ENCODE measurements at regions not wholly inside any gene's neighbourhood (a gene's known extent, or its start where the extent isn't known, plus 50 kb on each side); places are given as distances from the start of the nearest gene placed in this dataset.

DNA sequence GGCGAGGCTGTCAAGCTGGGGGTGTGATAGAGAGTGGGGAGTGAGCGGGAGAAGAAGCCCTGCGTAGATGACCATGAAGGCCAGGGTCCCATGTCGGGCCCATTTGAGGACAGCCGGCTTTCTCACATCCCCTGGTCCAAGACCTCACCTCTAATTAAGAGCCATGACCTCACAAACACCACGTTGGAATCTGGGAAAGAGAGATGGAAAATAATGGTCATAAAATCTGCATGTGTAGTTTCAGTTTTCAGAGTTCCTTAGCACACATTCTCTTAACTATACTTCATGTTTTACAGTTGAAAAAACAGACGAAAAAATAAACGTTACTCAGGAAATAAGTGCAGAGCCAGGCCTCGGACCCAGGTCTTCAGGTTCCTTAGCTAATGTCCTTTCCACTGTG is 244.8 kb upstream of the SIX2 start:
- no peak for TF ChIP-seq MYC (IDR thresholded peaks at IDR 0.05; ENCODE audit: borderline replicate concordance, low read length)
- TF ChIP-seq, protein P1, sequence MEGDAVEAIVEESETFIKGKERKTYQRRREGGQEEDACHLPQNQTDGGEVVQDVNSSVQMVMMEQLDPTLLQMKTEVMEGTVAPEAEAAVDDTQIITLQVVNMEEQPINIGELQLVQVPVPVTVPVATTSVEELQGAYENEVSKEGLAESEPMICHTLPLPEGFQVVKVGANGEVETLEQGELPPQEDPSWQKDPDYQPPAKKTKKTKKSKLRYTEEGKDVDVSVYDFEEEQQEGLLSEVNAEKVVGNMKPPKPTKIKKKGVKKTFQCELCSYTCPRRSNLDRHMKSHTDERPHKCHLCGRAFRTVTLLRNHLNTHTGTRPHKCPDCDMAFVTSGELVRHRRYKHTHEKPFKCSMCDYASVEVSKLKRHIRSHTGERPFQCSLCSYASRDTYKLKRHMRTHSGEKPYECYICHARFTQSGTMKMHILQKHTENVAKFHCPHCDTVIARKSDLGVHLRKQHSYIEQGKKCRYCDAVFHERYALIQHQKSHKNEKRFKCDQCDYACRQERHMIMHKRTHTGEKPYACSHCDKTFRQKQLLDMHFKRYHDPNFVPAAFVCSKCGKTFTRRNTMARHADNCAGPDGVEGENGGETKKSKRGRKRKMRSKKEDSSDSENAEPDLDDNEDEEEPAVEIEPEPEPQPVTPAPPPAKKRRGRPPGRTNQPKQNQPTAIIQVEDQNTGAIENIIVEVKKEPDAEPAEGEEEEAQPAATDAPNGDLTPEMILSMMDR (IDR thresholded peaks at IDR 0.05) = no peak
- no peak for TF ChIP-seq FOSL2 (IDR thresholded peaks at IDR 0.05)
- TF ChIP-seq FOSL2 (CRISPR knock-in tag; IDR thresholded peaks at IDR 0.05) = no peak
- no peak for TF ChIP-seq ZNF302 (CRISPR knock-in tag; IDR thresholded peaks at IDR 0.05)

All from A549 (cell line).